ENCODE measurements at regions not wholly inside any gene's neighbourhood (a gene's known extent, or its start where the extent isn't known, plus 50 kb on each side); places are given as distances from the start of the nearest gene placed in this dataset.

DNA sequence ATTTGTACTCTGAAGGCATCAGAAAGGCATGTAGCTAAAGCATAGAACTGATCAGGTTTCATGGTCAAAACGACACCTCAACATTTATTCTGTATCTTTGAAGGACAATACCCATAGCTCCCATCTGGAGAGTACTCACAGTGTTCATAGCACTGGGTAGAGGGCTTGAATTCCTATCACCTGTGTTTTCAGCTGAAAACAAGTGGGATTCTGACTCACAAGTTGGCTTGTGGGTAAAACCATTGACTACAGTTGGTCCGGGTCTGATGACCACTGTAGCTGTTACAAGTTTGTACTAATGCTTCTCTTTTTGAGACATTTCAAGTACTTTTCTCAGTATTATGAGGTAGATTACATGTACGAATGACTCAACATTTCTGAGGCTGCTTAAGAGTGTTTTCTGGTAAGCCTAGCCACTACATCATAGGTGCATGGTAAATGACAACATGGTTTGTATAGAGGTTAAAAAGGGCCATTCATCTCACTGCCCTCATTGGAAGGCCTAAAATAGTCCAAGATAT lies 68.6 kb upstream of the PELI1 start:
- Mint-ChIP-seq H3K27me3 (ENCODE audit: low read depth, poor library complexity) (peaks cover 3% of the 10 kb centered on the region), H3K4me1 (peaks cover 7% of the 10 kb centered on the region), H3K27ac (no peak overlapping the region), H3K9me3 (no peaks in the 10 kb centered on the region), H3K36me3 (ENCODE audit: low read depth) (no peaks in the 10 kb centered on the region), H3K4me3 (no peak overlapping the region)
- DNase-seq, result no peak
- TF ChIP-seq, protein P1, sequence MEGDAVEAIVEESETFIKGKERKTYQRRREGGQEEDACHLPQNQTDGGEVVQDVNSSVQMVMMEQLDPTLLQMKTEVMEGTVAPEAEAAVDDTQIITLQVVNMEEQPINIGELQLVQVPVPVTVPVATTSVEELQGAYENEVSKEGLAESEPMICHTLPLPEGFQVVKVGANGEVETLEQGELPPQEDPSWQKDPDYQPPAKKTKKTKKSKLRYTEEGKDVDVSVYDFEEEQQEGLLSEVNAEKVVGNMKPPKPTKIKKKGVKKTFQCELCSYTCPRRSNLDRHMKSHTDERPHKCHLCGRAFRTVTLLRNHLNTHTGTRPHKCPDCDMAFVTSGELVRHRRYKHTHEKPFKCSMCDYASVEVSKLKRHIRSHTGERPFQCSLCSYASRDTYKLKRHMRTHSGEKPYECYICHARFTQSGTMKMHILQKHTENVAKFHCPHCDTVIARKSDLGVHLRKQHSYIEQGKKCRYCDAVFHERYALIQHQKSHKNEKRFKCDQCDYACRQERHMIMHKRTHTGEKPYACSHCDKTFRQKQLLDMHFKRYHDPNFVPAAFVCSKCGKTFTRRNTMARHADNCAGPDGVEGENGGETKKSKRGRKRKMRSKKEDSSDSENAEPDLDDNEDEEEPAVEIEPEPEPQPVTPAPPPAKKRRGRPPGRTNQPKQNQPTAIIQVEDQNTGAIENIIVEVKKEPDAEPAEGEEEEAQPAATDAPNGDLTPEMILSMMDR (IDR thresholded peaks at IDR 0.05), result no peak

DNA sequence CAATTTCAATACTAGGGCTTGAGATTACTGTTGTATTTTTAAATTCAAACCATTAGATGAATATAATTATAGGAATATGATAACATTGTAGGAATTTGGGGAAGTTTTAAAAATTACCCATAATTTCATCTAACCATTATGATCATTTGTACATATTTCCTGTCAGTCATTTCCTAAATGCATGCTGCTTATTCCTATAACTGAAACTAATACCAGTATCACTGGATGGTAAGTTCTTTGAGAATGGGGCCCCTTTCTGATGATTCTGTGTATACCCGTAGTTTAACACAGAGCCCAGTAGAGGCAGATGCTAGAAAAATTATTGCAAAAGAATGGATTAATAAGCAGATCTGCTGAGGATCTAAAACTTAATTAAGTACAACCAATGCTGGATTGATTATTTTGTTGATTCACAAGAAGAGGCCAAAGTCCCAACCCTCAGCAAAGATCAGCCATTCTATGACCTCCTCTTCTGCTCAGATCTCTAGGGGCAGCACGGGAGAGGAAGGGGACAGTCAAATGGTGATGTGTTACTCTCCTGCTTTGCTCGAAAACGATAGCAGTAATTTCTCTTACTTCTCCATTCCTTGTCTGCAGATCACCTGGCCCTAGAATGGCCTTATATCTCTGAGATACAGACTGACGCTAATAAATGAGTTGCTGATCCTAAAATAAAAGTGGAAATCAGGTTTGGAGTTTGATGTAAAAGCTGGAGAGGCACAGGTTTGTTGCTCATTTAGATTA lies 69.5 kb upstream of the PELI1 start:
- no peaks in the 10 kb centered on the region for H3K36me3 Mint-ChIP-seq (ENCODE audit: low read depth)
- peaks cover 7% of the 10 kb centered on the region for H3K4me1 Mint-ChIP-seq
- DNase-seq, result no peak
- peaks cover under 1% of the 10 kb centered on the region for H3K27me3 Mint-ChIP-seq (ENCODE audit: low read depth, poor library complexity)
- no peaks in the 10 kb centered on the region for H3K9me3 Mint-ChIP-seq
- no peak overlapping the region for H3K4me3 Mint-ChIP-seq
- TF ChIP-seq, protein P1 (IDR thresholded peaks at IDR 0.05), result no peak
- H3K27ac Mint-ChIP-seq, result no peak overlapping the region

DNA sequence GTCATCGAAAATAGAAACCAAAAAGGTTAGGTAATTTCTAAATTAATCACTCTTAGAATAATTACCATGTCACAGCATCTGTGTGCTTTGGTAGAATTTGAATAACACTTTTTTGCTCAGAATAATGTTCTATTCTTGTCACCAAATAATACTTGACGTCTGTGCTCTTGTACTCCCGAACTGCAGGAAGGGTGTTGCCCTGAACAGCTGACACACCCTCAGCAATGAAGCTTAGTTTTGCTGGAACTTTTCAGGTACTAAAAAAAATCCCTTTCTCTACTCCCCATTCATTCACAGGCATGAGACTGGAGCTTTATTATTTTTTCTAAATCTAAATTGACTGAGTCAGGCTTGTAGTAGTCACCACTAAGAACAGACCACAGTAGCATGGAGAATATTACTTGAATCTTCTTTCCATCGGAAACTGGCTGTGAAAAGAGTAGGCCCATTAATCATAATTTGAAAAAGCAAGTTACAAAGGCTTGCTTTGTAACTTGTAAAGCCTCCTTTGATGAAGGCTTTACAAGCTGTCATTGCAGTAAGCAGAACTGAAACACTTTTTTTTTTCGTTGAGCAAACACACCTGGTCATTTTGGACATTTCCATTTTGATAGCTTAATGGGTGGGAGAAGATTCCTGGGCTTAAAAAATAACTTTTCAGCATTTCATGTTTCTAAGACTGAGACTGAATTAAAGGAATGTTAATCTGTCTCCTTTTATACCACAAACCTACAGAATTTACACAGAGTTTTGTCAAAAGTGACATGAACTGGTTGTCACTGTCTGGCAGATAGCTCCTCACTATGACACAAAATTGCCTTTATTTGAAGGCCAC lies 70.3 kb upstream of the PELI1 start:
- Mint-ChIP-seq H3K27me3 (ENCODE audit: low read depth, poor library complexity) (no peaks in the 10 kb centered on the region), H3K9me3 (no peaks in the 10 kb centered on the region), H3K27ac (no peak overlapping the region), H3K36me3 (ENCODE audit: low read depth) (no peaks in the 10 kb centered on the region), H3K4me3 (no peak overlapping the region), H3K4me1 (peaks cover 10% of the 10 kb centered on the region)
- no peak for DNase-seq
- TF ChIP-seq, protein P1 (IDR thresholded peaks at IDR 0.05), result no peak

DNA sequence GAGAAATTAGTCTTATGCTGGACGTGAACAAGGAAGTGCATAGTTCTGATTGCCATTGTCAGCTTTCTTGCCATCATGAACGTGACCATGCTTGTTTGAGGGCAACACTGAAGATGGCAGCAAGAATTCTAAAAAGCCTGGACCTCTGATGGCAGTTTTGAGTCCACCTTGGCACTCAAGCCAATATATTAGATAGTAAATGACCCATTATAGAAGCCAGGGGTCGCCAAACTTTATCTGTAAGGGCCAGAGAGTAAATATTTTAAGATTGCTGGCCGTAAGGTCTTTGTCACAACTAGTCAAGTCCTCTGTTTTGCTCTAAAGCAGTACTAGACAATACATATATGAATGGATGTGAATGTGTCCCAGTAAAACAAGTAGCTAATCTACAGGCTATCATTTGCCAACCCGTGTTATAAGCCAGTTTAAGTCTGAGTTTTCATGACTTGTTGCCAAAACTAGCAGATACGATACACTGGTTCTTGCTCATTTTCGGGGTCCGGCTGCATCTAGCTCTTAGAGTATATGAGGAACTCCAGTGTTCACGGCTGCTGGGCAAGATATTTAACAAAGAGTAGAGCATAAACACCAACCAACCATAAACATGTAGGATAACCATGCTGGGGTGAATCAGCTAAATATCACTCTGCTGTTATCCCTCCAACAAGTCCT lies 73.1 kb upstream of the PELI1 start:
- TF ChIP-seq, protein P1 (IDR thresholded peaks at IDR 0.05), result no peak
- Mint-ChIP-seq H3K27me3 (ENCODE audit: low read depth, poor library complexity) (no peaks in the 10 kb centered on the region), H3K4me1 (peaks cover 4% of the 10 kb centered on the region), H3K4me3 (no peak overlapping the region), H3K9me3 (no peaks in the 10 kb centered on the region), H3K36me3 (ENCODE audit: low read depth) (no peaks in the 10 kb centered on the region), H3K27ac (no peak overlapping the region)
- no peak for DNase-seq

DNA sequence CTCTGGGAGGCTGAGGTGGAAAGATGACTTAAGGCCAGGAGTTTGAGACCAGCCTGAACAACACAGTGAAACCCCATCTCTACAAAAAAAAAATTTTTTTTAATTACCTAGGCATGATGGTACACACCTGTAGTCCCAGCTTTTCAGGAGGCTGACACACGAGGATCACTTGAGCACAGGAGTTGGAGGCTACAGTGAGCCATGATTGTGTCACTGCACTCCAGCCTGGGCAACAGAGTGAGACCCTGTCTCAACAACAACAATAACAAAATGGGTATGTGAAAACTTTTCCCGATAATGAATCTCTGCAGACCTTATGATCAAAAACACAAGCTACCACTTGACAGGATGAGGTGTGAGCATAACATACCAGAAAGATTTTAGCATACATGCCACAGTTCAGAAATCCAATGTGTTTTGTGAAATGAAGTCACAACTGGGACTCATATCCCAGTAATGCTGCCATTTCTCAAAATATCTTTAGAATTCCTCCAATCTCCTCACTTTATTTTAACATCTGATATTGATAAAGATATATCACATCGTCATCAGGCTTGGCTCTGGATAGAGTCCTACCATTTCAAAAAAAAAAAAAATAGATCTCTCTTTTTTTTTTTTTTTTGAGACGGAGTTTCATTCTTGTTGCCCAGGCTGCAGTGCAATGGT lies 74.0 kb upstream of the PELI1 start:
- peaks cover 12% of the 10 kb centered on the region for H3K4me1 Mint-ChIP-seq
- no peaks in the 10 kb centered on the region for H3K27me3 Mint-ChIP-seq (ENCODE audit: low read depth, poor library complexity)
- TF ChIP-seq, protein P1 (IDR thresholded peaks at IDR 0.05), result no peak
- no peaks in the 10 kb centered on the region for H3K36me3 Mint-ChIP-seq (ENCODE audit: low read depth)
- H3K4me3 Mint-ChIP-seq, result no peak overlapping the region
- no peak for DNase-seq
- no peak overlapping the region for H3K27ac Mint-ChIP-seq
- H3K9me3 Mint-ChIP-seq, result no peaks in the 10 kb centered on the region
